ENCODE measurements at regions not wholly inside any gene's neighbourhood (a gene's known extent, or its start where the extent isn't known, plus 50 kb on each side); places are given as distances from the start of the nearest gene placed in this dataset.
A peak's percentile ranks its signal among the peaks of the same experiment; 100 is the strongest.

- peak in 1 of 2 experiments; percentile 18; a peak in 1 of 4 replicates for TF ChIP-seq CTCF (conservative IDR thresholded peaks at IDR 0.05; ENCODE audit: low read depth in 2 of 2)
- TF ChIP-seq JUNB (IDR thresholded peaks at IDR 0.05; ENCODE audit: unreplicated experiment), result no peak
- no peak for TF ChIP-seq REST (IDR thresholded peaks at IDR 0.05; ENCODE audit: unreplicated experiment)
Measured at GRCh38 chr6:145350928-145351327, 384.4 kb downstream of the EPM2A start.

All from GM23338 (cell line).